Activated naive CD8-positive, alpha-beta T cell treated with anti-CD3 and anti-CD28 coated beads, Interleukin-2, amount 50 U/mL, for 24 hours (primary cell): ENCODE measurements at regions not wholly inside any gene's neighbourhood (a gene's known extent, or its start where the extent isn't known, plus 50 kb on each side); places are given as distances from the start of the nearest gene placed in this dataset.

Experiments
- ATAC-seq: fragments of 150-1000 bp; cut with Tn5 transposase; one replicate; pipeline ENCODE4 v1.10.0; 2021
- DNase-seq: peaks from one replicate; pipeline ENCODE4 v3.0.0; 2021
- H3K27ac Mint-ChIP-seq: one replicate; pipeline ENCODE4 v1.8.0; 2021; ENCODE audit warnings: mild to moderate bottlenecking, mixed read lengths
- H3K27me3 Mint-ChIP-seq: one replicate; pipeline ENCODE4 v1.8.0; 2021; ENCODE audit warnings: mixed read lengths
- H3K36me3 Mint-ChIP-seq: one replicate; pipeline ENCODE4 v1.8.0; 2021; ENCODE audit warnings: low read depth, mixed read lengths
- H3K4me1 Mint-ChIP-seq: one replicate; pipeline ENCODE4 v1.8.0; 2021; ENCODE audit warnings: mixed read lengths
- H3K4me3 Mint-ChIP-seq: one replicate; pipeline ENCODE4 v1.8.0; 2021; ENCODE audit warnings: mild to moderate bottlenecking, moderate library complexity, mixed read lengths
- H3K9me3 Mint-ChIP-seq: one replicate; pipeline ENCODE4 v1.8.0; 2021; ENCODE audit warnings: mixed read lengths

DNA sequence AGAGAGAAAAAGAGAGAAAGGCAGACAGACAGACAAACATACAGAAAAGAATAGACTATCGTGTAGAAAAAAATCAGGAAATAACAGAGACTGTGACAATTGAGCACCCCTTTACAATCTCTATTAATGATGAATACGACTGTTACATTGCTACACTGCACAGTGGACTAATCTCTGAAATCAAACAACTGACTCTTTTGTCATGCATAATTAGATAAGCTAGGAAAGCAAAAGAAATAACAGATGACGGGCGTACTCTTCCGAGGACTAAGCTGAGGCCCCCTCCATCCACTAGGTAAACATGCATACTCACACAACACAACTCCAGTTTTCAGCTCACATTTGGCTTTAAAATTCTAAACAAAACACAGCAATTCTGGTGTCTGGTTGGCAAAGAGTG is 267.0 kb downstream of the NOL4 start:
- H3K9me3 Mint-ChIP-seq = peaks cover 9% of the 10 kb centered on the region
- no peak overlapping the region for H3K27ac Mint-ChIP-seq
- DNase-seq (no peak), ATAC-seq (no peak)
- no peak overlapping the region for H3K4me3 Mint-ChIP-seq
- H3K4me1 Mint-ChIP-seq = no peaks in the 10 kb centered on the region
- no peaks in the 10 kb centered on the region for H3K27me3 Mint-ChIP-seq
- no peaks in the 10 kb centered on the region for H3K36me3 Mint-ChIP-seq

DNA sequence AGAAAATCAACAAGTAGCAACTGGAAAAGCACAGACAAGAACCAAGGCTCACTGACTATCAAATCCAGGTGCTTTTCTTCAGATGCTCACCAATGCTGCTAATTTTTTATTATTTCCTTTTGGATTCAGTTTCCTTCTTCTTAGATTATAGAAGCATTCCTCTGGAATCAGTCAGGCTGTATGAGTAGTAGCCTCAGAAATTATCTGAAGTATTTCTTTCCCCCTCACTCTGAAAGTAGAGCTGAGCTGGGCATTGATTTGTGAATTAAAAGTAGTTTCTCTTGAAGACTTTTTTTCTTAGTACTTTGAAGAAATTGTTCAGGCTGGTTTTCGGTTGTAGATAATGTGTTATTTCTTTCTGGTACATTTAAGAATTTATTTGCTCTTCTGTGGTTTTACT is 273.7 kb downstream of the NOL4 start:
- Mint-ChIP-seq H3K4me3 (no peak overlapping the region), H3K27me3 (no peaks in the 10 kb centered on the region), H3K36me3 (no peaks in the 10 kb centered on the region), H3K9me3 (peaks cover 9% of the 10 kb centered on the region), H3K27ac (no peak overlapping the region), H3K4me1 (no peaks in the 10 kb centered on the region)
- ATAC-seq (no peak), DNase-seq (no peak)

DNA sequence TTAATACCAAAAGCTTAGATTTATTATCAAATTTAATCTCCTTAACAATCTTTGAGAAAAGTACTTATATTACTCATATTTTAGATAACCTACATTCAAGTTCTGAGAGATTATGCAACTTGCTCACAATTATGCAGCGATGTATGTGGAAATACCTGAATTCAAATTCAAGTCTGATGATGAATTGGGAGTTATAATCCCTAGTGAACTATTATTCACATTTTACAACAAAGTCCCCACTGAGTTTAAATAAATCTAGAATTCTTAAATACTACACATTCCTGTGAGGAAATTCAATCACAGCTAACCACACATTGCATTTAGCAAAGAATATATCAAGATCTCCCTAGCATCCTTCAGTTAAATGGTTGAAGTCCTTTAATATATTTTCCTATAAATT is 278.4 kb downstream of the NOL4 start:
- Mint-ChIP-seq H3K36me3 (no peaks in the 10 kb centered on the region), H3K27me3 (no peaks in the 10 kb centered on the region), H3K9me3 (no peaks in the 10 kb centered on the region), H3K4me1 (no peaks in the 10 kb centered on the region), H3K27ac (no peak overlapping the region), H3K4me3 (no peak overlapping the region)
- DNase-seq (no peak), ATAC-seq (no peak)

DNA sequence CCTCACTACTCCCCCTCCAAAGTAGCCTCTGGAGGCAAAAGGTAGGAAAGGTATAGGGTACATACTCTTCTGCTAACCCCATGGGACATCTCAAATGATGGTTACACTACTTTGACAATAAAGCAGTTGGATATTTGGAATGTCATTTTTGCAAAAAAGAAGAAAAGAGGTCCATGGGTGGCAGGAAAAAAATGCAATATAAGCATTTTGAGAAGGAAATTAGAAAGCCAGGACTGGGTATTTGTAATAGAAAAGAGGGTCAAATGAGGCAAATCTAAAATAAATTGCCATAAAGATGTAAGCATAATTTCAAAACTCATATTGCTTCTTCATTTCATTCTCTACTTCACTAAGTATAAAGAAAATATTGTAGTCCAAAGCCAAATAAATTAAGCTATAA is 280.2 kb downstream of the NOL4 start:
- Mint-ChIP-seq H3K36me3 (no peaks in the 10 kb centered on the region), H3K4me1 (no peaks in the 10 kb centered on the region), H3K9me3 (peaks cover 11% of the 10 kb centered on the region), H3K4me3 (no peak overlapping the region), H3K27ac (no peak overlapping the region), H3K27me3 (no peaks in the 10 kb centered on the region)
- DNase-seq (no peak), ATAC-seq (no peak)

DNA sequence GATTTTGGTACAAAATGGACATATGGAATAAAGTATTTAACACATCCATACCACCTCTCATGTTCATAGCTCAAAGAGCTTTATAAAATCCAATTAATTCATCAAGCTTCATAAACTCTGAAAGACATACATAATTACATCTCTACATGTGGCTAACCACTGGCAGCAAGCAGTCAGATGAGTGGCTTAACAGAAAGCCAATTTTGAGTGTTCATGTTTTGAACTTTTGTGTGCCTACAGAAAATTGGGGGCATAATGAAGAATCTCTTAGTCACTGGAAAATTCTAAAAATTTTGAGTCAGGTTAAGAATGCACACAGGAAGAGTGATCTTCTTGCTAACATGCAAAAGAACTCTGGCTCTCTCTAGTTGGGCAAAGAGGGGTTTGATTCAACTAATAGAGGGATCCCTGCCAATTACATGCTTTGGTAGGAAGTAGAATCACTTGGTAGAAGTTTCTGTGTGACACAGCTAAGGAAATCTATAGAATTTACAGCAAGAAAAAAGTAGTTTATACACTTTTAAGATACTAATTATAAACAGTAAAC is 287.4 kb downstream of the NOL4 start:
- Mint-ChIP-seq H3K9me3 (peaks cover 11% of the 10 kb centered on the region), H3K4me1 (no peaks in the 10 kb centered on the region), H3K27me3 (no peaks in the 10 kb centered on the region), H3K36me3 (no peaks in the 10 kb centered on the region), H3K27ac (no peak overlapping the region), H3K4me3 (no peak overlapping the region)
- ATAC-seq (no peak), DNase-seq (no peak)

DNA sequence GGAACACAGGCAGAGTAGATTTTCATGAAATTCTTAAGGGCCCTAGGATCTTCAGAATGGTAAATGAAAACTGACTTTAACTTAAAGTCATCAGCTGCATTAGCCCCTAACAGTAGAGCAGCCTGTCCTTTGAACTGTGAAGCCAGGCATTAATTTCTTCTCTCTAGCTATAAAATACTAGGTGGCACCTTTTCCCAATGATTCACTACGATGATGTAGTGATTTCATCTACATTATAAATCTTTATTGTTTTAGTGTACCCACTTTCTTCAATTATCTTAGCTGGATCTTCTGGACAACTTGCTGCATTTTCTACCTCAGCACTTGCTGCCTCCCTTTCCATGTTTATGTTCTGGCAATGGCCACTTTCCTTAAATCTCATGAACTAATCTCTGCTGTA is 290.5 kb downstream of the NOL4 start:
- no peak overlapping the region for H3K4me3 Mint-ChIP-seq
- no peak for ATAC-seq
- H3K36me3 Mint-ChIP-seq = no peaks in the 10 kb centered on the region
- peaks cover under 1% of the 10 kb centered on the region for H3K9me3 Mint-ChIP-seq
- no peaks in the 10 kb centered on the region for H3K27me3 Mint-ChIP-seq
- no peak for DNase-seq
- no peak overlapping the region for H3K27ac Mint-ChIP-seq
- H3K4me1 Mint-ChIP-seq = no peaks in the 10 kb centered on the region

DNA sequence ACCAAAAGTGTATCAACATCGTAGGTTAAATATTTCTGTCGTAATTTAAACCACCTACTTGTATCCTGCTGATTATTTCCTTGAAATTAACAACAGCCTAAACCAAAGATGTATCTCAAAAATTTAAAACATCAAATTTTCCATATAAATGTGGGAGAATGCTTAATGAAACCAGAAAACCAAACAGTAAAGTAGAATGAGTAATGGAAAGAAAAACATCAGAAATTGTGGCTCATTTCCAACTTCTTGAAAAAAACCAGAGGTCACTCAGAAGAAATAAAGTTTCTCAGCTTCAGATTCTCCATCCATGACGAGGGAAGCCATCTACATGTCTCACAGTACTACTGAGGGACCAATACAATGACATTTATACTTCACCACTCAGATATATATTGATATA is 296.5 kb downstream of the NOL4 start:
- no peak for ATAC-seq
- no peak for DNase-seq
- peaks cover 3% of the 10 kb centered on the region for H3K9me3 Mint-ChIP-seq
- H3K4me3 Mint-ChIP-seq = no peak overlapping the region
- no peaks in the 10 kb centered on the region for H3K4me1 Mint-ChIP-seq
- no peaks in the 10 kb centered on the region for H3K27me3 Mint-ChIP-seq
- no peaks in the 10 kb centered on the region for H3K36me3 Mint-ChIP-seq
- H3K27ac Mint-ChIP-seq = no peak overlapping the region

DNA sequence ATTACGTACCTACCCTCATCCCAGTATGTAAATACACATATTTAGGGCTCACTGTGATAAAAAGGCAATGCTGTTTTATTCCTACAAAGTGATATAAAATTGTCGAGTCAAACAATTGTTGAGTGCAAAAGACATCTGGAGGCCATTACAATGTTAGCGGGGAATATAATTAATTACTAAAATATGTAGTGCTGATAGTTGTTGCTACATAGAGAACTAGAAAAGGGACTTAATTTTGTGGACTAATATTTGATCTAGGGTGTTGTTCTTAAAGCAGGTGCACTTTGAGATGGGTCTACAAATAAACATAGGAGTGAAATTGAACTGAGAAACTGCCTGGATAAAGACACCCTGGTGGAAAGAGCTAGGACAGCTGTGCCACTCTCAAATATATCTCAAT is 300.1 kb downstream of the NOL4 start:
- H3K27ac Mint-ChIP-seq = no peak overlapping the region
- no peak overlapping the region for H3K4me3 Mint-ChIP-seq
- ATAC-seq (no peak), DNase-seq (no peak)
- no peaks in the 10 kb centered on the region for H3K27me3 Mint-ChIP-seq
- H3K4me1 Mint-ChIP-seq = no peaks in the 10 kb centered on the region
- peaks cover 7% of the 10 kb centered on the region for H3K9me3 Mint-ChIP-seq
- no peaks in the 10 kb centered on the region for H3K36me3 Mint-ChIP-seq

DNA sequence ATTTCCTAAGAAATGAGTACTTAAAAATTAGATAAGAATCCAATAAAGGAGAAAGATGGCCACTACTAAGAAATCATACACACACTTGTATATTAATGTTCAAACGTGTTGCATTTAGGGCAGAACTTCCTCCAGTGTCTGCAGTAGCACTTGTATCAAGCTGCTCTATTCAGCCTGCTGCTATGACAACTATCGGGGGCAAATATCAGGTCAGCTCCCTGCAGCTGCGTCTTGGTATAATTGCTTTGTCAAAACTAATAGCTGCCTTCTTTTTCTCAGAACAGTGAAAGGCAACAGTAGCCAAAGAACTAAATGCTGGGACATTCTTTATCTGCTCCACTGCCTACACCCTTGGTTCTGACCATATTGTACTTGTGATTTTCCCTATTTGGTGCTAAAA is 300.7 kb downstream of the NOL4 start:
- Mint-ChIP-seq H3K4me1 (no peaks in the 10 kb centered on the region), H3K27me3 (no peaks in the 10 kb centered on the region), H3K36me3 (no peaks in the 10 kb centered on the region), H3K9me3 (peaks cover 4% of the 10 kb centered on the region), H3K4me3 (no peak overlapping the region), H3K27ac (no peak overlapping the region)
- DNase-seq (no peak), ATAC-seq (no peak)

DNA sequence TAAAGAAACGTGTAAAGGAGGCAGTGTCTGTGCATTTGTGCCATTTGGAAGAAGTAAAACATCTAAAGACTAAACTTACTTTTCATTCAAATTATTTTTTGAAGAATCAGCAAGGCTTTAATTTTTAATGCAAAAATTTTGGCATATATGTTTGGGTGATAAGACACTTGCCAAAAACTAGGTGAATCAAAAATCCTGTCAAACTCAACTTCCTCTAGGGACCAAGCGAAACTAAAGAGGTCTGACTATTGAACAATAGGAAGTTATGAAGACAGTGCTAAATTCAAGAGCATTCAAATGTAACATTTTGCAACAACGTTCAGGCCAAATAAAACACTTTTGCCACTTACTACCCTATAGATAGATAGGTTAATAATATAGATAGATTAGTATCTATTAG is 306.1 kb downstream of the NOL4 start:
- DNase-seq (no peak), ATAC-seq (no peak)
- Mint-ChIP-seq H3K27ac (no peak overlapping the region), H3K4me3 (no peak overlapping the region), H3K4me1 (no peaks in the 10 kb centered on the region), H3K36me3 (no peaks in the 10 kb centered on the region), H3K9me3 (peaks cover 4% of the 10 kb centered on the region), H3K27me3 (no peaks in the 10 kb centered on the region)

DNA sequence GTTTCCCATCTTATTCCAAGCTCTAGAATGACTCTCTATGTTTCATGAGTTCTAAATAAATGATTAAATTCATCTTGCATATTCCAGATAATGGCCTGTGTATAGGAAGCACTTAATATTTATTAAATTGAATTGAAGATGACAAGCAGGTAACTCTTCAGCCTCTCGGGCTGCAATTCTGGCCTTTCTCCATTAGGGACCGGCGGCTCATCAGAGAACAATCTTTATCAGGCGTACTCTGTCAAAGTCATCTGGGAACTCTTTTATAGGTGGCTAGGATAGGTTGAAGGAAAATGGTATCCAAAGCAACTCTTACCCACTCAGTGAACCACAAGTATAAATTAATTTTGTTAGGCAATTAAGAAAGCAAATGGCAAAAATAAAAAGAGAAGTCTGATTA is 308.5 kb downstream of the NOL4 start:
- no peaks in the 10 kb centered on the region for H3K4me1 Mint-ChIP-seq
- H3K9me3 Mint-ChIP-seq = peaks cover 7% of the 10 kb centered on the region
- ATAC-seq (no peak), DNase-seq (no peak)
- H3K4me3 Mint-ChIP-seq = no peak overlapping the region
- no peaks in the 10 kb centered on the region for H3K36me3 Mint-ChIP-seq
- H3K27ac Mint-ChIP-seq = no peak overlapping the region
- no peaks in the 10 kb centered on the region for H3K27me3 Mint-ChIP-seq

DNA sequence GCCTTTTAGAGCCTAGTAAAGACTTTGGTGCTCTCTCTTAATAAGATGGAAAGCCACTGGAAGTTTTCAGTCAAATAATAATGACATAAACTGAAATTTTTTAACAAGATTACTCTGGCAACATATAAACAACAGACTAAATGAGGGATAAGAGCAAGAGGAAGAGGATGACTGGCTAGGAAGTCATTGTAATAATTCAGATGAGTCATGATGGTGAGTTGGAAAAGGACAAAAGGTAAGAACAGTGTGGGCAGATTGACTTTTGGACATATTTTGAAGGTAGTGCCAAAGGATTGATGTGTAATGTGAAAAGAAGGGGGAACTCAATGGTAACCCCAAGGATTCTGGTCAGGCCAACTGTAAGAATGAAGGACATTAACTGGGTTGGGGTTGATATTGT is 310.3 kb downstream of the NOL4 start:
- H3K36me3 Mint-ChIP-seq = no peaks in the 10 kb centered on the region
- H3K27me3 Mint-ChIP-seq = no peaks in the 10 kb centered on the region
- ATAC-seq (no peak), DNase-seq (no peak)
- no peak overlapping the region for H3K4me3 Mint-ChIP-seq
- no peak overlapping the region for H3K27ac Mint-ChIP-seq
- no peaks in the 10 kb centered on the region for H3K4me1 Mint-ChIP-seq
- peaks cover 4% of the 10 kb centered on the region for H3K9me3 Mint-ChIP-seq

DNA sequence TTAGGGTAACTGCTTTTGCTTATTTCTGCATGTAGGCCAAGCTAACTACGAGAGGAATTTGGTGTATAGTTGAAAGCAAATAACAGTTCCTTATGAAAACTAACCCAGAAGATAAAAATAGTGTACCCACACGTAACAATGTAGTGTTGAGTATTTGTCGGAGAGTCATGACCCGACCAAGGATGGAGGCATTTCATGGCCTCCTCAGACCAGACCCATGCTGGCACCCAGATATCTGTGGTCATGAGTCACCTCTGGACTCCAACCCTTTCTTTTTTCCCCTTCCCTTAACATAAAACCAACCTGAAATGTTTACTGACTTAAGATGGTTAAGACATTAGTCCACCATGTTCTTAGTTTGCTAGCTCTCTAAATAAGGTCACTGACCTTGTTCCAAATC is 318.7 kb downstream of the NOL4 start:
- no peak for ATAC-seq
- no peak for DNase-seq
- Mint-ChIP-seq H3K27ac (no peak overlapping the region), H3K4me1 (no peaks in the 10 kb centered on the region), H3K9me3 (peaks cover 28% of the 10 kb centered on the region), H3K27me3 (no peaks in the 10 kb centered on the region), H3K36me3 (no peaks in the 10 kb centered on the region), H3K4me3 (no peak overlapping the region)

DNA sequence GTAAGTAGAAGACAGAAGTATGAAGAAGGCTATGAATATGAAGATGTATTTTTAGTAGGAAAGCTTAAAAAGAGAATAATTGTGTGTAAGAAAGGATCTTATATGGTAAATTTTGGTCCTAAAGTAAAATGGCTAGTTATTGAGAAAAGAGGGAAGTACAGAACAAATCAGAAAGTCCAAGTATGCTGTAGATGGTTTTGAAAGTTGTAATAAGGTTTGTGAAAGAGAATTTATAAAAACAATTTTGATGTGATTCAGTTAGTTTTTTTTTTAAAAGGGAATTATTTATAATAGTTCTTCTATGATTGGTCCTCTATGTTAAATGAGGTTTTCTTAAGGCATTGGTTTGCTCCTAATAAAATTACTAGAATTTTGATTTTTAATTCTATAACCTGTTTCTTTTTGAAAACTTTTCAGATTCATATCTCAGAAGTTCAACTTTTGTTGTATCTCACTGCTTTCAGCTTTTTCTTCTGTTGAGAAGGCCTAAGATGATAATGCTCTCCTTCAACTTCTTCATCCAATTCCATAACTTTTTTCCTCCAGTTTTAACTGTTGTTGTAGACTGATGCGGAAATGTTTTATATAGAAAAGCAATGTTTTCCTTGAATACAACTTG is 322.7 kb downstream of the NOL4 start:
- no peaks in the 10 kb centered on the region for H3K4me1 Mint-ChIP-seq
- H3K27me3 Mint-ChIP-seq = no peaks in the 10 kb centered on the region
- ATAC-seq = no peak
- no peak overlapping the region for H3K4me3 Mint-ChIP-seq
- no peak for DNase-seq
- H3K36me3 Mint-ChIP-seq = no peaks in the 10 kb centered on the region
- H3K27ac Mint-ChIP-seq = no peak overlapping the region
- peaks cover 28% of the 10 kb centered on the region for H3K9me3 Mint-ChIP-seq

DNA sequence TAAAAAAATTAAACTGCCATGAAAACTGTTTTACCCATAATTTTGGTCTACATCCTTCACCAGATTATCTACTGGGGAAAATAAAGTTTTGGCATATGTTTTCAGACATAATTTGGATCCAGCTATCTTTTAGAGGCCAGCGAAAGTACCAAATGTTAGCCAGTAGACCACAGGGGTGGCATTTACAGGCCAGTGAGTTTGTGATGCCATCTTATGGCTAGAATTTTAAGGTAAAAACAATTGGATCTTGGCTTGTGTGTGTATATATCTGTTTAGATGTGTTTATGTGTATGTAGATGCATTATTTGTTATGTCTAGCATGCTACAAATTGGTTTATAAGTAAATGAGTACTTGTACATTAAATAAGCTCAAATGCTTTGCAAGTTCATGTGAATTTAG is 322.6 kb downstream of the ASXL3 start:
- Mint-ChIP-seq H3K9me3 (peaks cover 31% of the 10 kb centered on the region), H3K27ac (no peak overlapping the region)

DNA sequence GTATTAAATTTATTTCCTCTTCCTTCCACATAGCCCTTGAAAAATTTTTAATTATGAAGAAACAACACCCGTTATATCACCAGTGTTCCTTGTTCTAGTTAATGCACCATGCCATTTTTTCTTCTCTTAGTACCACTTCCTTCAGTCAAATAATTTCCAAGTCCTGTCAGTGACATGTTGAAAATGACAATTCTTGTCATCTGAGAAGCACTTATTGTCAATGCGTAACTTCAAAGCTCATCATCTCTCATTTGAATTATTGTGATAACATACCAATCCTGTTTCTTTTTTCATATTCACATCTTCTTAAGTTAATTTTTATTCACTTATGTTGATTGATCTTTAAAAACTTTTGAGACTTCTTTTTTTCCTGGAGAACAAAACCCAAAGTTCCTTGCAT is 320.4 kb downstream of the ASXL3 start:
- Mint-ChIP-seq H3K36me3 (no peaks in the 10 kb centered on the region), H3K27ac (no peak overlapping the region), H3K9me3 (peaks cover 15% of the 10 kb centered on the region), H3K4me1 (no peaks in the 10 kb centered on the region), H3K4me3 (no peak overlapping the region), H3K27me3 (no peaks in the 10 kb centered on the region)
- DNase-seq (no peak), ATAC-seq (no peak)

More for the DNA sequence above, 322.6 kb downstream of the ASXL3 start:
- no peak for DNase-seq
- no peaks in the 10 kb centered on the region for H3K4me1 Mint-ChIP-seq
- H3K27me3 Mint-ChIP-seq = no peaks in the 10 kb centered on the region
- no peak for ATAC-seq
- H3K4me3 Mint-ChIP-seq = no peak overlapping the region
- H3K36me3 Mint-ChIP-seq = no peaks in the 10 kb centered on the region
